T follicular helper cell (primary cell): ENCODE measurements at regions not wholly inside any gene's neighbourhood (a gene's known extent, or its start where the extent isn't known, plus 50 kb on each side); places are given as distances from the start of the nearest gene placed in this dataset.

Experiments used
- DNase-seq: peaks from one replicate; pipeline ENCODE4 v3.0.0-alpha.2; 2020; ENCODE audit warnings: low read depth

- DNase-seq: peak; percentile 59
Measured at GRCh38 chr9:129383561-129384490, 205.8 kb upstream of the IER5L start.

GRCh38 chr9:129383019-129383560, 205.0 kb upstream of the IER5L start:
- no peak for DNase-seq

GRCh38 chr9:129382281-129383018, 204.4 kb upstream of the IER5L start:
- DNase-seq: no peak

GRCh38 chr9:129381481-129381957, 203.5 kb upstream of the IER5L start:
- DNase-seq: no peak

DNA sequence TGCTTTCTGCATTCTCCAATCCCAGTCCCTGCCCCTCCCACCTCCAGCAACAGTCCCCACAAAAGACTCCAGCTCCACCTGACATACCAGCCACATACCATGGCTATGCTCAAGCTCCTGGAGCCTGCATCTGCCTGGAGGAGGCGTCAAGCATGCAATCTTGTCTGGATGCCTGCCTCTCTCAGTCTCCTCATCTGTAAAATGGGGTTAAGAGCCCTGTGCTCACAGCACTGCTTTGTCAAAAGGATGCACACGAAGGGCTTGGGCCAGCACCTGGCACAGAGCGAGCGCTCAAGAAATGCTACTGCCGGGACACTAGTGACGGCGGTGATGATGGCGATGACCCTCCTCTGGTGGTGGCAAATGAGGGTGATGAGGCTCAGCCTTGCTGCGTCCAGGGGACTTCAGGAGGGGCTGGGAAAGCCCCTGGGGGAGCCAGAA, 202.9 kb upstream of the IER5L start:
- DNase-seq: no peak

- no peak for DNase-seq
Measured at GRCh38 chr9:129379886-129380285, 201.8 kb upstream of the IER5L start.

GRCh38 chr9:129379181-129379836, 201.2 kb upstream of the IER5L start:
- DNase-seq: no peak

DNA sequence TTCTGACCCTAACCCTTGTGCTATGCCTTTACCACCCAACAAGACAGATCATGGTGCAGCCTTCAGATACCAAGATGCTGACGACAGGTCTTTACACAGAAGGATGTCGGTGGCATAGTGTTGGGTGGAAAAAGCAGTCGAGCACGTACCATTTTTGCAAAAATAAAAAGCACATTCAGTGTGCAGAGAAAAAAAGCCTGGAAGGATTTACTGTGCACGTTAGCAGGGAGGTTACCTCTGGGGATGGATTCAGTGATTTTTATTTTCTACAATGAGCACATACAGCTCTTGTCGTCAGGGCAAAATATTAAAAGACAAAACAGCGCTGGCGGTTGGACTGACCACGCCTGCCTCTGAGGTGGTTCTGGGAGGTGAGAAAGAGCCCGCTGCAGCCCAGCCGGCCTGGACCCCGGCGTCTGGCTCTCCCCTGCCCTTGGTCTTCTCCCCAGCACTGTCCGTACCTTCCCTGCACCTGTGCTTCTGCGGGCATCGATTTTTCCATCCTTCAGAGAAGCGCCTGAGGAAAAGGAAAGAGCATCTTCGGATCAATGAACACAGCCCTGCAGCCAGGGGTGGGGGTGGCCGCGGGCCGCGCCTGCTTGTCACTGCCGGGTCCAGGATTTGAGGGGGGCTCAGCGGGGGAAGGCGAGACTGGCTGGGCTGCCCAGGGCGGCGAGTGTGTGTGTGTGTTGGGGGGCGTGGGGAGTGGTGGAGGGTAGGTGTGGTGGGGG, 200.0 kb upstream of the IER5L start:
- DNase-seq: no peak

- no peak for DNase-seq
Measured at GRCh38 chr9:129377181-129377580, 199.1 kb upstream of the IER5L start.

- no peak for DNase-seq
Measured at GRCh38 chr9:129375845-129376244, 197.8 kb upstream of the IER5L start.

DNA sequence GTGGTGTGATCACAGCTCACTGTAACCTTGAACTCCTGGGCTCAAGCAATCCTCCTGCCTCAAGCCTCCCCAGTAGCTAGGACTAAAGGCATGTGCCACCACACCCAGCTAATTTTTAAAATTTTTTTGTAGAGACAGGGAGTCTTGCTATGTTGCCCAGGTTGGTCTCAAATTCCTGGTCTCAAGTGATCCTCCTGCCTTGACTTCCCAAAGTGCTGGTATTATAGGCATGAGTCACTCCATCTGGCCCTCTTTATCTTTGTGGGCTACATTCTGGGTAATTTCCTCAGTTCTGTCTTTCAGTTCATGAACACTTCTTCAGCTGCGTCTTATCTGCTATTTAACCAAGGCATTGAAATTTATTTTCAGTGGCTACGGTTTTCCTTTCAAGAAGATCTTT, 196.6 kb upstream of the IER5L start:
- DNase-seq: no peak

GRCh38 chr9:129374231-129374630, 196.2 kb upstream of the IER5L start:
- no peak for DNase-seq

DNA sequence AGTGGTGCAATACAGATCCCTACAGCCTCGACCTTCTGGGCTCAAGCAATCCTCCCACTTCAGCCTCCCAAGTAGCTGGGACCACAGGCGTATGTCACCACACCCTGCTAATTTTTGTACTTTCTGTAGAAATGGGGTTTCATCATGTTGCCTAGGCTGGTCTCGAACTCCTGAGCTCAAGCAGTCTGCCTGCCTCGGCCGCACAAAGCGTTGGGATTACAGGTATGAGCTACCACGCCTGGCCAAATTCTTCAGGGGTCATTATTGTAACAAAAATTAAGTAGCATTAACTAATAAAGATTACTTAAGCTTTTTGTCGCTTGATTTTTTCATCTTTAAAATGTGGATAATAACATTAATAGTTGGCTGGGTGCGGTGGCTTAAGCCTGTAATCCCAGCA, 195.3 kb upstream of the IER5L start:
- DNase-seq: no peak

DNA sequence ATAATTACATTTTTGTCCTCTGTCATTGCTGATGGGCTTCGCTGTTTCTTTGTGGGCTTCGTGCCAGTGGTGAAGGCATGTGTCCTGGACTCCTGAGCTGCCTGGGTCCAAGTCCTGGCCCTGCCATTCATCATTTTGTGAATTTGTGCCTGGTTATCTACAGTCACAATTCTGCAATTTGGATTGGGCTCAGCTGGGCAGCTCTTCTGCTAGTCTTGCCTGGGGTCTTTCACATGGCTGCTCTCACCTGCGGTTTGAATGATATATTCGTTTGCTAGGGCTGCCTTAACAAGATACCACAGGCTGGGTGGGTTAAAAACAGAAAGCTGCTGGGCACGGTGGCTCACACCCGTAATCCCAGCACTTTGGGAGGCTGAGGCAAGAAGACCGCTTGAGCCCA, 192.7 kb upstream of the IER5L start:
- DNase-seq: no peak

DNA sequence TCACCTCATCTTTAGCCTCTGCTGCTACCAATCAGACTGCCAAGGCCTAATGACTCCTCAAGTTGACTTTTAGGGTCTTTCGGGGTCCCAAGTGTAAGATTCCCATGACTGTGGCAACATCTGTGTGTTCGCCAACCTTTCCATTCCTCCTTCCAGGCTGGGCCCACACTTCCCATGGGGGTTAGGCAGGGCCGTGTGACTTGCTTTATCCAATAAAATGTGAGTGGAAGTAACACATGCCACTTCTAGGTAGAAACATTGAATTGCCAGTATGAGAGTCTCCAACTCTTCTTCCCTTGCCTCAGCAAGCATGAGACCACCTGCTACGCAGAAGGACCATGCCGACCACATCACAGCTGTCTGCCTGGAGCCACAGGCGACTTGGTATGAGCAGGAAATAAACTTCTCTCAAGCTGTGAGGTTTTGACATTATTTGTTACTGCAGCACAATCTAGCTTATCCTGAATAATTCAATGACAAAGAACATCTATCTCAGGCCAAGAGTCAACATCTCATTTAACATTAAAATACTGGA, 190.4 kb upstream of the IER5L start:
- DNase-seq: no peak

GRCh38 chr9:129367287-129367686, 189.2 kb upstream of the IER5L start:
- no peak for DNase-seq

GRCh38 chr9:129365196-129365595, 187.1 kb upstream of the IER5L start:
- no peak for DNase-seq

- DNase-seq: no peak
Measured at GRCh38 chr9:129363216-129363873, 185.3 kb upstream of the IER5L start.

DNA sequence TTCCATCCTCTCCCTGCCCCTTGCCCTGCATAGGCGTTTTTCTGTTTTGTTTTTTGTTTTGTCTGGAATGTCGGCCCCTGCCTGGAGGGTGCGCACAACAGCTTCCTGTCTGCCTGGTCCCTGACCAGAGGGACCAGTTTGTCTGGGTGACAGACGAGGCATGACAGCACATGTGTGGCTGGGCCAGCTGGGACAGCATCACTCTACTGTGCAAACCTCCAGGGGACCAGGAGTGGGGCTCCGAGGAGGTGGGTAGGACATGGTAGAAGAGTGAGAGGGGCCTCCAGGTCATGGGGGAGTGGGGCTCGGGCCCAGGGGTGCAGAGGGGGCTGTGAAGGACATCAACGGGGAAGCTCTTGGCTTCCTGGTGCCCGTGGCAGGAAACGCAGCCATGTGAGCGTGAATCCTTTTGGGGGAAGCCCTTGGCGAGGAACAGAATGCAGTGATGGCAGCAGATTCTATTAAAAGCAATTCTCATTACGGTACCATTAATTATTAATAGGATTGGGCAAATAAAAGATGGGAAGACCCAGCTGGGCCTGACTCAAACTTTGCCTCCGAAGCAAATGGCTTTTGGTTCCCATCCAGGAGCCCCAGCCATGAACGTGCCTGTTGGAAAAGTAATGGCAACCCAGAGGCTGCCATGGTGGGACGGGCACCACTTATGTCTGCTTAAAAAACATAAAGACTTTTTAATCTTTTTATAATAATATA, 184.4 kb upstream of the IER5L start:
- DNase-seq: no peak

DNA sequence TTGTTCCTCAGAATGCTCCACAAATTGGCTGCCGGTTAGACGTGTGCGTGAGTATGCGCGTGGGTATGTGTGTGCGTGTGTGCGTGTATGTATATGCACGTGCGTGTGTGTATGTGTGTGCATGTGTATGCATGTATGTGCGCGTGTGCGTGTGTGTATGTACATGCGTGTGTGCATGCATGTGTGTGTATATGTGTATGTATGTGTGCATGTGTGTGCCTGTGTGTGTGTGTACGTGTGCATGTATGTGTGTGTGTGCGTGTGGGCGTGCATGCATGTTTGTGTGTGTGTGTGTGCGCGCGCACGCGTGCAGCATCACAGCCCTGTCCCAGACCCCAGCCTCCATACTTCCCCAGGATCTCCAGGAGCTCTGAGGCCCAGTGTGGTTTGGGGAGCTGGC, 183.1 kb upstream of the IER5L start:
- DNase-seq: no peak
